Fibroblast of villous mesenchyme (primary cell): ENCODE measurements at regions not wholly inside any gene's neighbourhood (a gene's known extent, or its start where the extent isn't known, plus 50 kb on each side); places are given as distances from the start of the nearest gene placed in this dataset.

Experiments used
- DNase-seq: peaks from one replicate; pipeline ENCODE4 v3.0.0-alpha.2; 2010; ENCODE audit warnings: low read depth
- H3K4me3 ChIP-seq: 2 replicates; pipeline ENCODE4 v1.5.1; 2011; ENCODE audit warnings: low read depth, mild to moderate bottlenecking, low read length
- CTCF ChIP-seq: IDR thresholded peaks from 2 replicates; pipeline ENCODE4 v1.5.1; 2012; ENCODE audit warnings: low read depth, mild to moderate bottlenecking, low read length; ENCODE audit not compliant: insufficient read depth
- small RNA-seq: library from RNA; depleted of rRNA; stranded (forward); fragments of <200 nt; gene quantifications from one replicate; pipeline ENCODE3, GENCODE V24; 2012

- TF ChIP-seq CTCF: no peak
- H3K4me3 ChIP-seq: no peak overlapping the region
- no peak for DNase-seq
Measured at GRCh38 chr1:218219460-218219859, 65.6 kb upstream of the RRP15 start.

- no peak for TF ChIP-seq CTCF
- no peak for DNase-seq
- no peak overlapping the region for H3K4me3 ChIP-seq
Measured at GRCh38 chr1:218224101-218224500, 61.0 kb upstream of the RRP15 start.

DNA sequence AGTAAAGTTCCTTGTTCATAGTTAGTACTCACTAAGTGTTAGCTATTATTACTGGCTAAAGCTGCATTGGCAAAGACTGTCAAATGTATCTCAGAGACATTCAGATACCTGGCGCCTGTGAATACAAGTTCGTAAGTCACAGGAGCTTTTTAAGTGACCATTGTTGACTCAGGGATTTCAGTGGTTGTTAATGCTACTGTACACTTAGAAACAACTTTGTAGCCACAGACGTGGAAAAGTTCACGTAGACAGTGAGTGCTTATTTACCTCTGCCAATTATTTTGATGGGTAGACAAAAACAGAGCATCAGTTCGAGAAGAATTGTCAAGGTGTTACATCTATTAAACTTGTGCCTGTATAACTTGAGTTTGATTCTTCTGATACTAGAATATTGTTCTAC, 59.1 kb upstream of the RRP15 start:
- no peak for DNase-seq
- no peak overlapping the region for H3K4me3 ChIP-seq
- TF ChIP-seq CTCF: no peak

Small RNA genes lying in the stretch of these regions (small RNA-seq; reads per million reads assigned to genes)
- gene RNU1-141P: 0.66 reads per million
